ENCODE measurements at regions not wholly inside any gene's neighbourhood (a gene's known extent, or its start where the extent isn't known, plus 50 kb on each side); places are given as distances from the start of the nearest gene placed in this dataset.

- TF ChIP-seq ISL1 (CRISPR knock-in tag; IDR thresholded peaks at IDR 0.05) (no peak), ESRRG (CRISPR knock-in tag; IDR thresholded peaks at IDR 0.05) (no peak), ARNTL (CRISPR knock-in tag; IDR thresholded peaks at IDR 0.05; ENCODE audit: borderline replicate concordance, low read depth) (no peak), ZFP3 (CRISPR knock-in tag; IDR thresholded peaks at IDR 0.05) (no peak), RARB (CRISPR knock-in tag; IDR thresholded peaks at IDR 0.05) (no peak), CSDC2 (CRISPR knock-in tag; IDR thresholded peaks at IDR 0.05) (no peak), ZFP30 (CRISPR knock-in tag; IDR thresholded peaks at IDR 0.05) (no peak)
- TF ChIP-seq, protein P1, sequence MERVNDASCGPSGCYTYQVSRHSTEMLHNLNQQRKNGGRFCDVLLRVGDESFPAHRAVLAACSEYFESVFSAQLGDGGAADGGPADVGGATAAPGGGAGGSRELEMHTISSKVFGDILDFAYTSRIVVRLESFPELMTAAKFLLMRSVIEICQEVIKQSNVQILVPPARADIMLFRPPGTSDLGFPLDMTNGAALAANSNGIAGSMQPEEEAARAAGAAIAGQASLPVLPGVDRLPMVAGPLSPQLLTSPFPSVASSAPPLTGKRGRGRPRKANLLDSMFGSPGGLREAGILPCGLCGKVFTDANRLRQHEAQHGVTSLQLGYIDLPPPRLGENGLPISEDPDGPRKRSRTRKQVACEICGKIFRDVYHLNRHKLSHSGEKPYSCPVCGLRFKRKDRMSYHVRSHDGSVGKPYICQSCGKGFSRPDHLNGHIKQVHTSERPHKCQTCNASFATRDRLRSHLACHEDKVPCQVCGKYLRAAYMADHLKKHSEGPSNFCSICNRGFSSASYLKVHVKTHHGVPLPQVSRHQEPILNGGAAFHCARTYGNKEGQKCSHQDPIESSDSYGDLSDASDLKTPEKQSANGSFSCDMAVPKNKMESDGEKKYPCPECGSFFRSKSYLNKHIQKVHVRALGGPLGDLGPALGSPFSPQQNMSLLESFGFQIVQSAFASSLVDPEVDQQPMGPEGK (CRISPR knock-in tag; IDR thresholded peaks at IDR 0.05; ENCODE audit: borderline replicate concordance) = no peak
- TF ChIP-seq, protein P2, sequence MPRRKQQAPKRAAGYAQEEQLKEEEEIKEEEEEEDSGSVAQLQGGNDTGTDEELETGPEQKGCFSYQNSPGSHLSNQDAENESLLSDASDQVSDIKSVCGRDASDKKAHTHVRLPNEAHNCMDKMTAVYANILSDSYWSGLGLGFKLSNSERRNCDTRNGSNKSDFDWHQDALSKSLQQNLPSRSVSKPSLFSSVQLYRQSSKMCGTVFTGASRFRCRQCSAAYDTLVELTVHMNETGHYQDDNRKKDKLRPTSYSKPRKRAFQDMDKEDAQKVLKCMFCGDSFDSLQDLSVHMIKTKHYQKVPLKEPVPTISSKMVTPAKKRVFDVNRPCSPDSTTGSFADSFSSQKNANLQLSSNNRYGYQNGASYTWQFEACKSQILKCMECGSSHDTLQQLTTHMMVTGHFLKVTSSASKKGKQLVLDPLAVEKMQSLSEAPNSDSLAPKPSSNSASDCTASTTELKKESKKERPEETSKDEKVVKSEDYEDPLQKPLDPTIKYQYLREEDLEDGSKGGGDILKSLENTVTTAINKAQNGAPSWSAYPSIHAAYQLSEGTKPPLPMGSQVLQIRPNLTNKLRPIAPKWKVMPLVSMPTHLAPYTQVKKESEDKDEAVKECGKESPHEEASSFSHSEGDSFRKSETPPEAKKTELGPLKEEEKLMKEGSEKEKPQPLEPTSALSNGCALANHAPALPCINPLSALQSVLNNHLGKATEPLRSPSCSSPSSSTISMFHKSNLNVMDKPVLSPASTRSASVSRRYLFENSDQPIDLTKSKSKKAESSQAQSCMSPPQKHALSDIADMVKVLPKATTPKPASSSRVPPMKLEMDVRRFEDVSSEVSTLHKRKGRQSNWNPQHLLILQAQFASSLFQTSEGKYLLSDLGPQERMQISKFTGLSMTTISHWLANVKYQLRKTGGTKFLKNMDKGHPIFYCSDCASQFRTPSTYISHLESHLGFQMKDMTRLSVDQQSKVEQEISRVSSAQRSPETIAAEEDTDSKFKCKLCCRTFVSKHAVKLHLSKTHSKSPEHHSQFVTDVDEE (CRISPR knock-in tag; IDR thresholded peaks at IDR 0.05) = no peak
- TF ChIP-seq, protein P3, sequence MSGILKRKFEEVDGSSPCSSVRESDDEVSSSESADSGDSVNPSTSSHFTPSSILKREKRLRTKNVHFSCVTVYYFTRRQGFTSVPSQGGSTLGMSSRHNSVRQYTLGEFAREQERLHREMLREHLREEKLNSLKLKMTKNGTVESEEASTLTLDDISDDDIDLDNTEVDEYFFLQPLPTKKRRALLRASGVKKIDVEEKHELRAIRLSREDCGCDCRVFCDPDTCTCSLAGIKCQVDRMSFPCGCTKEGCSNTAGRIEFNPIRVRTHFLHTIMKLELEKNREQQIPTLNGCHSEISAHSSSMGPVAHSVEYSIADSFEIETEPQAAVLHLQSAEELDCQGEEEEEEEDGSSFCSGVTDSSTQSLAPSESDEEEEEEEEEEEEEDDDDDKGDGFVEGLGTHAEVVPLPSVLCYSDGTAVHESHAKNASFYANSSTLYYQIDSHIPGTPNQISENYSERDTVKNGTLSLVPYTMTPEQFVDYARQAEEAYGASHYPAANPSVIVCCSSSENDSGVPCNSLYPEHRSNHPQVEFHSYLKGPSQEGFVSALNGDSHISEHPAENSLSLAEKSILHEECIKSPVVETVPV (CRISPR knock-in tag; IDR thresholded peaks at IDR 0.05) = no peak
Observed at GRCh38 chr21:15144026-15144425, 79.2 kb upstream of the NRIP1 start.

All from SK-N-SH treated with all-trans-retinoic acid at 6 μM for 48 hours (cell line).